Mucosa of rectum (tissue), 2 donors: ENCODE measurements at regions not wholly inside any gene's neighbourhood (a gene's known extent, or its start where the extent isn't known, plus 50 kb on each side); places are given as distances from the start of the nearest gene placed in this dataset.
"Not testable (repeated sequence)": the region's sequence is repeated elsewhere in the genome, so short reads cannot be mapped to it uniquely, and the experiment has no call there.

Experiments
- H3K27ac ChIP-seq, 2 donors: one replicate each; pipeline ENCODE4 v1.7.0; 2013; ENCODE audit warnings: inconsistent platforms in 2 of 2, low read depth in 2 of 2, low read length in 2 of 2
- H3K27me3 ChIP-seq, 2 donors: one replicate each; pipeline ENCODE4 v1.7.0; 2013; ENCODE audit warnings: low read length in 2 of 2; ENCODE audit not compliant: control insufficient read depth in 2 of 2, insufficient read depth in 2 of 2
- H3K36me3 ChIP-seq, 2 donors: one replicate each; pipeline ENCODE4 v1.7.0; 2013; ENCODE audit warnings: low read length in 2 of 2; ENCODE audit not compliant: control insufficient read depth in 2 of 2, insufficient read depth in 2 of 2
- H3K4me1 ChIP-seq, 2 donors: one replicate each; pipeline ENCODE4 v1.7.0; 2013; ENCODE audit warnings: low read length in 2 of 2, mild to moderate bottlenecking in 1 of 2; ENCODE audit not compliant: control insufficient read depth in 2 of 2, insufficient read depth in 2 of 2
- H3K4me3 ChIP-seq, 2 donors: one replicate each; pipeline ENCODE4 v1.7.0; 2013; ENCODE audit warnings: low read length in 2 of 2
- H3K9ac ChIP-seq, 2 donors: one replicate each; pipeline ENCODE4 v1.7.0; 2013; ENCODE audit warnings: low read length in 2 of 2, low read depth in 1 of 2, mild to moderate bottlenecking in 1 of 2
- H3K9me3 ChIP-seq, 2 donors: one replicate each; pipeline ENCODE4 v1.7.0; 2013; ENCODE audit warnings: low read length in 2 of 2; ENCODE audit not compliant: control insufficient read depth in 2 of 2
- donor health status: healthy.
- donor health status: Normal muscosa, but diverticular disease.

GRCh38 chr6:85241498-85242052, 208.3 kb upstream of the NT5E start:
- Histone ChIP-seq H3K9ac (no peak overlapping the region), H3K36me3 (no peaks in the 10 kb centered on the region), H3K27ac (no peak overlapping the region), H3K27me3 (no peaks in the 10 kb centered on the region), H3K4me3 (no peak overlapping the region), H3K9me3 (no peaks in the 10 kb centered on the region), H3K4me1 (no peaks in the 10 kb centered on the region)

- Histone ChIP-seq H3K27ac (no peak overlapping the region), H3K36me3 (no peaks in the 10 kb centered on the region), H3K4me1 (no peaks in the 10 kb centered on the region), H3K9me3 (no peaks in the 10 kb centered on the region), H3K4me3 (no peak overlapping the region), H3K9ac (no peak overlapping the region), H3K27me3 (no peaks in the 10 kb centered on the region)
These were observed 209.0 kb upstream of the NT5E start for GRCh38 chr6:85240787-85241385.

GRCh38 chr6:85237478-85237877, 212.4 kb upstream of the NT5E start:
- Histone ChIP-seq H3K9me3 (no peaks in the 10 kb centered on the region), H3K4me1 (no peaks in the 10 kb centered on the region), H3K27ac (no peak overlapping the region), H3K4me3 (no peak overlapping the region), H3K9ac (no peak overlapping the region), H3K27me3 (no peaks in the 10 kb centered on the region), H3K36me3 (no peaks in the 10 kb centered on the region)

GRCh38 chr6:85236636-85237035, 213.2 kb upstream of the NT5E start:
- H3K27ac ChIP-seq = no peak overlapping the region
- no peak overlapping the region for H3K9ac ChIP-seq
- H3K4me3 ChIP-seq = no peak overlapping the region
- H3K9me3 ChIP-seq = no peaks in the 10 kb centered on the region
- H3K27me3 ChIP-seq = no peaks in the 10 kb centered on the region
- H3K4me1 ChIP-seq = no peaks in the 10 kb centered on the region
- no peaks in the 10 kb centered on the region for H3K36me3 ChIP-seq

- not testable (repeated sequence) for H3K9ac ChIP-seq, H3K4me1 ChIP-seq, H3K27me3 ChIP-seq, H3K36me3 ChIP-seq, H3K27ac ChIP-seq, H3K9me3 ChIP-seq, H3K4me3 ChIP-seq
These were observed 222.5 kb upstream of the NT5E start for GRCh38 chr6:85227345-85227744.

GRCh38 chr6:85212794-85213193, 237.1 kb upstream of the NT5E start:
- H3K4me3 ChIP-seq, H3K4me1 ChIP-seq, H3K36me3 ChIP-seq, H3K9me3 ChIP-seq, H3K27ac ChIP-seq, H3K9ac ChIP-seq, H3K27me3 ChIP-seq: not testable (repeated sequence)

GRCh38 chr6:85195243-85195642, 254.6 kb upstream of the NT5E start:
- H3K9ac ChIP-seq = no peak overlapping the region
- no peaks in the 10 kb centered on the region for H3K27me3 ChIP-seq
- H3K4me1 ChIP-seq = no peaks in the 10 kb centered on the region
- H3K36me3 ChIP-seq = no peaks in the 10 kb centered on the region
- no peak overlapping the region for H3K4me3 ChIP-seq
- H3K27ac ChIP-seq = no peak overlapping the region
- peaks cover 0 to 3% of the 10 kb centered on the region in 2 donors for H3K9me3 ChIP-seq

GRCh38 chr6:85193339-85193738, 256.5 kb upstream of the NT5E start:
- H3K36me3 ChIP-seq = no peaks in the 10 kb centered on the region
- H3K9me3 ChIP-seq = peaks cover 0 to 3% of the 10 kb centered on the region in 2 donors
- no peak overlapping the region for H3K27ac ChIP-seq
- no peak overlapping the region for H3K9ac ChIP-seq
- H3K4me3 ChIP-seq = no peak overlapping the region
- no peaks in the 10 kb centered on the region for H3K4me1 ChIP-seq
- no peaks in the 10 kb centered on the region for H3K27me3 ChIP-seq

GRCh38 chr6:85192596-85192995, 257.3 kb upstream of the NT5E start:
- Histone ChIP-seq H3K36me3 (no peaks in the 10 kb centered on the region), H3K9me3 (peaks cover 0 to 3% of the 10 kb centered on the region in 2 donors), H3K27ac (no peak overlapping the region), H3K4me1 (no peaks in the 10 kb centered on the region), H3K4me3 (no peak overlapping the region), H3K27me3 (no peaks in the 10 kb centered on the region), H3K9ac (no peak overlapping the region)

- Histone ChIP-seq H3K4me3 (no peak overlapping the region), H3K27ac (no peak overlapping the region), H3K9me3 (peaks cover 0 to 3% of the 10 kb centered on the region in 2 donors), H3K4me1 (no peaks in the 10 kb centered on the region), H3K27me3 (no peaks in the 10 kb centered on the region), H3K9ac (no peak overlapping the region), H3K36me3 (no peaks in the 10 kb centered on the region)
These were observed 257.7 kb upstream of the NT5E start for GRCh38 chr6:85192186-85192585.
